ENCODE measurements at regions not wholly inside any gene's neighbourhood (a gene's known extent, or its start where the extent isn't known, plus 50 kb on each side); places are given as distances from the start of the nearest gene placed in this dataset.

DNA sequence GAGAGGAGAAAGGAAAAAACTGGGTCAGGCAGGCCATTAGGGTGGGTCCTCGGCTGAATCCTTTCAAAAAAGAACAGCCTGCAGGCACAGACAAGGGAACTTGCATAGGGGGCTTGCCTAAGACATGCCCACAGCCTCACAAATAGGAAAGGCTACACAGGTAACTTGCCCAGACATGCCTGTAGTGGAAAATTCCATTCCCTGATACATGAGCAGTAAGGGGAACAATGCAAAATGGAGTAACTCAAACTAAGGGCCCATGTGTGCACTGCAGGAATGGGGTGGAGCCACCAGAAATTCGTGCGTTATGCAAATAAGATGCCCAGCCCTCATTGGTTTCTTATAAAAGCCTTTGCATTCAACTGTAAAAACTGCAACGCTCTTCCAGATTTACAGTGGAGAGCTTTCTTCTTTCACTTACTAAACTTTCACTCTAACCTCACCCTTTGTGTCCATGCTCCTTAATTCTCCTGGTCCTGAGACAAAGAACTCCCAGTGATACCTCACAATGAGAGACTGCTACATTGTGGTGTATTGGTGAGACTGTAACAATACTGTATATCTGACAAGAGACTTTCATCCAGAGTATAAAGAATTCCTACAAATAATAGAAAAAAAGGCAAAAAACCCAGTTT lies 59.5 kb upstream of the SLITRK1 start:
- TF ChIP-seq, protein P1, sequence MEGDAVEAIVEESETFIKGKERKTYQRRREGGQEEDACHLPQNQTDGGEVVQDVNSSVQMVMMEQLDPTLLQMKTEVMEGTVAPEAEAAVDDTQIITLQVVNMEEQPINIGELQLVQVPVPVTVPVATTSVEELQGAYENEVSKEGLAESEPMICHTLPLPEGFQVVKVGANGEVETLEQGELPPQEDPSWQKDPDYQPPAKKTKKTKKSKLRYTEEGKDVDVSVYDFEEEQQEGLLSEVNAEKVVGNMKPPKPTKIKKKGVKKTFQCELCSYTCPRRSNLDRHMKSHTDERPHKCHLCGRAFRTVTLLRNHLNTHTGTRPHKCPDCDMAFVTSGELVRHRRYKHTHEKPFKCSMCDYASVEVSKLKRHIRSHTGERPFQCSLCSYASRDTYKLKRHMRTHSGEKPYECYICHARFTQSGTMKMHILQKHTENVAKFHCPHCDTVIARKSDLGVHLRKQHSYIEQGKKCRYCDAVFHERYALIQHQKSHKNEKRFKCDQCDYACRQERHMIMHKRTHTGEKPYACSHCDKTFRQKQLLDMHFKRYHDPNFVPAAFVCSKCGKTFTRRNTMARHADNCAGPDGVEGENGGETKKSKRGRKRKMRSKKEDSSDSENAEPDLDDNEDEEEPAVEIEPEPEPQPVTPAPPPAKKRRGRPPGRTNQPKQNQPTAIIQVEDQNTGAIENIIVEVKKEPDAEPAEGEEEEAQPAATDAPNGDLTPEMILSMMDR (IDR thresholded peaks at IDR 0.05; ENCODE audit: insufficient read depth, low read depth, low read length, missing control alignments) = no peak
- DNase-seq (ENCODE audit: low read depth) = no peak
- no peak overlapping the region for H3K4me3 ChIP-seq (ENCODE audit: low read depth, low read length)

DNA sequence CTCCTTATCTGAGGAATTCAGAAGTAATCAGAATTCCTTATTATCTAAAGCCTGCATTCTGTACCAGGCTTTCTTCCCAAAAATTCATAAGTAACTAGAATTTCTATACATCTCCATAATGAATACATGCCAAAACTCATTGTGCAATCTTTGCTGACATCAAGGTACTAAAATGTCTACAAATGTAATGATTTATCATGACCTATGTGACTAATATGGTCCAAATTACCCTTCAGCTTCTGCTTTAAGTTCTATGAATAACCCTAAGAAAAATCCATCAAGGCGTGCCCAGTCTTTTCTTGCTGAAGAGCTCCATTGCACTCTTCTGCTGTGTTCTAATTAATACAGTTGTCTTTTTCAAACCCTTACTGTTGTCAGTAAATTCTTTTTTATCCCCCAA lies 58.5 kb upstream of the SLITRK1 start:
- TF ChIP-seq, protein P1 (IDR thresholded peaks at IDR 0.05; ENCODE audit: insufficient read depth, low read depth, low read length, missing control alignments) = no peak
- DNase-seq (ENCODE audit: low read depth) = no peak
- H3K4me3 ChIP-seq (ENCODE audit: low read depth, low read length) = no peak overlapping the region

DNA sequence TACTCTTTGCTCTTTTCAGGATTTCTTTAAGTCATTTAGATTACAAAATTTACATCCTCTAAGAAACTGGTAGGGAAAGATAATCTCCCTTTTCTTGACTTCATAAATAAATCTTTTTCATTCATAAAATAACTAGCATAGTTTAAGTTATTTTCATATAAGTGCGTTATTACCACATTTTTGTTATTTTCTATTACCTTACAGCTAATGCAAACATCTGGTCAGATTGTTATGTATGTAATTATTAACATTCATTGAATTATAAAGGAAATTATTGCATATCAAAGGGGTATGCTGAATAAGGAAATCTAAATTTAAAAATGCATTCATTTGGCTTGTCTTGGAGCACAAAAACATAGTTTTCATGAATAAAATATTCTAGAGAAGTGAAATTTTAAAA lies 55.3 kb upstream of the SLITRK1 start:
- TF ChIP-seq, protein P1 (IDR thresholded peaks at IDR 0.05; ENCODE audit: insufficient read depth, low read depth, low read length, missing control alignments) = no peak
- no peak overlapping the region for H3K4me3 ChIP-seq (ENCODE audit: low read depth, low read length)
- no peak for DNase-seq (ENCODE audit: low read depth)

DNA sequence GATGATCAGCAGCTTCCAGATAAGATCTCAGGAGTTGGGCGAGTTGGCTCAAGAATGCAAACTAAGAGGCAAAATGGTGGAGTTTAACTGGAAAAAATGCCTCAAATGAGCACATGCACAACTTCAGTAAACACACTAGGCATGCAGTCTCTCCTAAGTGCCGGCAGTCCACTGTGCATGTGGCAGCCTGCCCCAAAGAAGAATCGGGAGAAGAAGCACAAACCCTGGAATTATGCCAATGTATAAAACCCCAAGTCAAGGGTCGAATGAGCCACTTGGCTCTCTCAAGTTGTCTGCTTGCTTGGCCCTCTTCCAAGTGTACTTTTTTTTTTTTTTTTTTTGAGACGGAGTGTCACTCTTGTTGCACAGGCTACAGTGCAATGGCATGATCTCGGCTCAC lies 53.3 kb upstream of the SLITRK1 start:
- H3K4me3 ChIP-seq (ENCODE audit: low read depth, low read length) = no peak overlapping the region
- TF ChIP-seq, protein P1 (IDR thresholded peaks at IDR 0.05; ENCODE audit: insufficient read depth, low read depth, low read length, missing control alignments) = no peak
- no peak for DNase-seq (ENCODE audit: low read depth)

Measured in GM12865 (cell line).